Prostate gland (tissue), 2 donors: ENCODE measurements at regions not wholly inside any gene's neighbourhood (a gene's known extent, or its start where the extent isn't known, plus 50 kb on each side); places are given as distances from the start of the nearest gene placed in this dataset.

Source experiments
- DNase-seq: peaks from one replicate; pipeline ENCODE4 v3.0.0-alpha.2; 2019; ENCODE audit warnings: low spot score
- H3K27ac ChIP-seq, 2 donors: fragments of 200-600 bp; sonication (generic); 2 replicates each; pipeline ENCODE4 v1.5.1; 2017 to 2019
- H3K27me3 ChIP-seq: fragments of 200-600 bp; sonication (generic); replicated peaks from 2 replicates; pipeline ENCODE4 v1.5.1; 2019; ENCODE audit not compliant: insufficient read depth
- H3K36me3 ChIP-seq, 2 donors: fragments of 200-600 bp; sonication (generic); 1 replicate in 1 of 2; 2 replicates in 1 of 2; pipeline versions ENCODE4 v1.5.1 to v1.8.1; 2017 to 2019
- H3K4me1 ChIP-seq: fragments of 200-600 bp; sonication (generic); replicated peaks from 2 replicates; pipeline ENCODE4 v1.5.1; 2019
- H3K4me3 ChIP-seq, 2 donors: fragments of 200-600 bp; sonication (generic); 2 replicates each; pipeline ENCODE4 v1.5.1; 2017 to 2019
- H3K9me3 ChIP-seq: fragments of 200-600 bp; sonication (generic); 2 replicates; pipeline ENCODE4 v1.5.1; 2017
- POLR2A ChIP-seq: fragments of 450-650 bp; IDR thresholded peaks from one replicate; pipeline ENCODE4 v1.6.1; 2016; ENCODE audit warnings: antibody characterized with exemption, mild to moderate bottlenecking
- POLR2AphosphoS5 ChIP-seq: sonication (generic); formaldehyde crosslinking; IDR thresholded peaks from one replicate; pipeline ENCODE4 v1.6.1; 2017; ENCODE audit warnings: antibody characterized with exemption
- whole genome bisulfite sequencing: methylation state at CpG from one replicate; pipeline ENCODE4 v1.1.5; 2018; 5-methylcytosine and 5-hydroxymethylcytosine counted together
- intact Hi-C: fragments of 100-400 bp; cut with DNase I; formaldehyde crosslinking; loops from one replicate; pipeline ENCODE4 v1.14.2; 2022
- TF ChIP-seq, protein P1 (sequence below), 4 experiments: fragments of 200-600 bp in 2 of 4; fragments of 450-650 bp in 2 of 4; sonication (generic) in 2 of 4; IDR thresholded peaks; 1 replicate in 3 of 4; 2 replicates in 1 of 4; pipeline ENCODE4 v1.5.1; 2016 to 2019; ENCODE audit warnings: antibody characterized with exemption in 4 of 4, mild to moderate bottlenecking in 2 of 4, moderate library complexity in 2 of 4

DNA sequence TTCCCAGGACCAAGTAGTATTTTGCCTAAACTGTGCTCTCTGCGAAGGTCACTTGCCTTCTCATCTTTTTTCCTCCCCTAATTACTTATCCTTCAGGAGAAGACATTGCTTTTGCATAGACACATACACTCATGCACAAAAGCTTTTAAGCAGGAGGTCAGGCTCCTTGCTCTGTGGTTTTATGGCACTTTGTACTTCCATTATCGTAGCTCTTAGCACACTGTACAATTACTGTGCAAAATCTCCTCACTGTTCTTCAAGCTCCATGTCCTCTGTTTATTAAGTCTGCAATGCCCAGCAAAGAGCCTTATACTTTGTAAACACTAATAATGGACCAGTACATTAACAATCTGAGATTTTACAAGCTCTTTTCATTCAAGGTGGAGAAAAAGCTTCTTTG is 188.4 kb upstream of the GNPDA2 start:
- no peaks in the 10 kb centered on the region for H3K4me1 ChIP-seq
- no peak for DNase-seq
- 51% methylated on average over 2 of the region's 2 CpGs for WGBS
- no peaks in the 10 kb centered on the region for H3K27me3 ChIP-seq
- H3K4me3 ChIP-seq, result no peak overlapping the region
- no peak overlapping the region for H3K27ac ChIP-seq
- H3K9me3 ChIP-seq, result no peaks in the 10 kb centered on the region
- no peak for TF ChIP-seq POLR2AphosphoS5
- TF ChIP-seq, protein P1, sequence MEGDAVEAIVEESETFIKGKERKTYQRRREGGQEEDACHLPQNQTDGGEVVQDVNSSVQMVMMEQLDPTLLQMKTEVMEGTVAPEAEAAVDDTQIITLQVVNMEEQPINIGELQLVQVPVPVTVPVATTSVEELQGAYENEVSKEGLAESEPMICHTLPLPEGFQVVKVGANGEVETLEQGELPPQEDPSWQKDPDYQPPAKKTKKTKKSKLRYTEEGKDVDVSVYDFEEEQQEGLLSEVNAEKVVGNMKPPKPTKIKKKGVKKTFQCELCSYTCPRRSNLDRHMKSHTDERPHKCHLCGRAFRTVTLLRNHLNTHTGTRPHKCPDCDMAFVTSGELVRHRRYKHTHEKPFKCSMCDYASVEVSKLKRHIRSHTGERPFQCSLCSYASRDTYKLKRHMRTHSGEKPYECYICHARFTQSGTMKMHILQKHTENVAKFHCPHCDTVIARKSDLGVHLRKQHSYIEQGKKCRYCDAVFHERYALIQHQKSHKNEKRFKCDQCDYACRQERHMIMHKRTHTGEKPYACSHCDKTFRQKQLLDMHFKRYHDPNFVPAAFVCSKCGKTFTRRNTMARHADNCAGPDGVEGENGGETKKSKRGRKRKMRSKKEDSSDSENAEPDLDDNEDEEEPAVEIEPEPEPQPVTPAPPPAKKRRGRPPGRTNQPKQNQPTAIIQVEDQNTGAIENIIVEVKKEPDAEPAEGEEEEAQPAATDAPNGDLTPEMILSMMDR (IDR thresholded peaks at IDR 0.05), result no peak
- TF ChIP-seq POLR2A, result no peak
- intact Hi-C loops, result loop anchor here (10.0 kb wide), 1 partner anchor 150 kb away; no protein-coding TSS in a partner anchor
- H3K36me3 ChIP-seq, result no peaks in the 10 kb centered on the region

DNA sequence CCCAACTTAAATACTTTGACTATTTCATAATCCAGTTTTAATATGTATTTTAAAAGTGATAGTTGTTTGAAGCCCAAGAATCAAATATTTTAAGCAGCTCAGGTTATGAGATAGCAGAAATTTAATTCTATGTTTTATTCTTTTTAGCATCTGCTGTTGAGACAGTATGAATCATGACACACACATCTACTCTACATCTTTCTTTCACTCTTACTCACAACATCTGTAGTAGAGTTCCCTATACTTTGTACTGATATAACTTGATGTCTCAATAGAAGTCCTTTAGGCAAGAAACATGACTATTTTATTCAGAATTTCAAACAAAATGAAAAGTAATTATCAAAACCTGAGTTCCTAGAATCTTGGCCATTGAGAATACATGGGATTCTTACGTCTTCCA is 187.9 kb upstream of the GNPDA2 start:
- no peaks in the 10 kb centered on the region for H3K36me3 ChIP-seq
- no peak overlapping the region for H3K27ac ChIP-seq
- no peaks in the 10 kb centered on the region for H3K9me3 ChIP-seq
- no peaks in the 10 kb centered on the region for H3K4me1 ChIP-seq
- H3K27me3 ChIP-seq, result no peaks in the 10 kb centered on the region
- H3K4me3 ChIP-seq, result no peak overlapping the region
- intact Hi-C loops, result loop anchor here (10.0 kb wide), 1 partner anchor 149 kb away; no protein-coding TSS in a partner anchor
- TF ChIP-seq POLR2AphosphoS5 (no peak), POLR2A (no peak)
- TF ChIP-seq, protein P1 (IDR thresholded peaks at IDR 0.05), result no peak
- DNase-seq, result no peak
- 97% methylated on average over 1 of the region's 1 CpG for WGBS

DNA sequence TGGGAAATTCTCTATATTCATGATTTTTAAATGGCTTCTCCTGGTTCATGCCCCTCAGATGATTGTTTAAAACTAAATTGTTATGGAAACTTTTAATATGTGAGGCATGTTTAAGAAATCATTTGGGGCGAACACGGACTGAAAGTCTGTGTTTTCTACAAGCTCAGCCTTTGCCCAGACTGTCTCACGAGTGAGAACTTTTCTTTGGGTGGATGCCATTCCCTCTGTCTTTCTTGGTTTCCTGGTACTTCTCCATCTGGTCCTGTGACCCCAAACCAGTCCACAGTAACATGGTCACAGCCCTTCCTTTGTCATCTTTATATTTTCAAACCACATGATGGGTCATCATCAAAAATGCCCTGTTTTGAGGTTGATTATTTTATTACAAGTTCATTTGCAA is 186.6 kb upstream of the GNPDA2 start:
- Histone ChIP-seq H3K27me3 (no peaks in the 10 kb centered on the region), H3K4me3 (no peak overlapping the region), H3K36me3 (no peaks in the 10 kb centered on the region), H3K9me3 (no peaks in the 10 kb centered on the region), H3K4me1 (no peaks in the 10 kb centered on the region), H3K27ac (no peak overlapping the region)
- TF ChIP-seq, protein P1 (IDR thresholded peaks at IDR 0.05), result no peak
- TF ChIP-seq POLR2AphosphoS5, result no peak
- TF ChIP-seq POLR2A, result no peak
- 66% methylated on average over 3 of the region's 3 CpGs for WGBS
- intact Hi-C loops, result loop anchor here (10.0 kb wide), 1 partner anchor 148 kb away; no protein-coding TSS in a partner anchor
- DNase-seq, result no peak

DNA sequence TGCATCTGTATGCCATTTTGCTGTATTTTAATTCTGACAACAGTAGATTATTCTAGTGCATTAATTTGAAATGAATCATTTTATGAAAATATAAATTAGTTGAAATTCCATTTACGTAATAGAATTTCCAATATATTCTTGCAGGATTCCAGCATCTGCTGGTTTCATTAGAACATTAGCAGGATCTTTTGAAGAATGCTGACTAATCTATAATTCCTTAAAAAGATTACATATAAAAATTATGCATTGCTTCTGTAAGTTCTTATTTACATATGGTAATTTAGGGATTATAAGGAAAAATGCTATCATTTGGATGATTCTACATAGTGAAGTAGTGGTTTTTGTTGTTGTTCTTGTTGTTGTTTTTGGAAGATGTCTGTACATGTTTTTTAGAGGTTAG is 182.2 kb upstream of the GNPDA2 start:
- Histone ChIP-seq H3K27me3 (no peaks in the 10 kb centered on the region), H3K27ac (no peak overlapping the region), H3K4me1 (no peaks in the 10 kb centered on the region), H3K9me3 (no peaks in the 10 kb centered on the region), H3K36me3 (no peaks in the 10 kb centered on the region), H3K4me3 (no peak overlapping the region)
- TF ChIP-seq POLR2A (no peak), POLR2AphosphoS5 (no peak)
- TF ChIP-seq, protein P1 (IDR thresholded peaks at IDR 0.05), result no peak
- WGBS, result 96% methylated on average over 1 of the region's 1 CpG
- intact Hi-C loops, result no loop called here
- DNase-seq, result no peak

DNA sequence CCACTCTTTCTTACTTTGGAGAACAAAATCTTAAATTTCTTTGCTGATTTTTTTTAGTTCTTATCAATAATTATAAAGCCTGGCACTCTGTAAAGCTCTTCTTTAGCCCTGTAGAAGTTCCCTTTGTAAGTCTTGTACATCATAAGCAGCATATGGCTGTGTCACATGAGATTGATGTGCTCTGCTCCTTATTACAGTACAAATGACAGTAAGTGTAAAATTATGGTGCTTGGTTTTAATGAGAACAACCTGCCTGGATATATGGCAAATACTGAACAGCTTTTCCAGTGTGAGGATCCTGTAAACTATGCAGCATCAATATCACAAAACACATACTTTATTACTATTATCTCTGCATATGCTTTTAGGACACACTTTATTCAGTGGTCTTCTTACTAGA is 145.9 kb upstream of the GNPDA2 start:
- TF ChIP-seq POLR2A, result no peak
- TF ChIP-seq, protein P1 (IDR thresholded peaks at IDR 0.05), result no peak
- TF ChIP-seq POLR2AphosphoS5, result no peak
- Histone ChIP-seq H3K36me3 (no peaks in the 10 kb centered on the region), H3K27me3 (no peaks in the 10 kb centered on the region), H3K9me3 (no peaks in the 10 kb centered on the region), H3K27ac (no peak overlapping the region), H3K4me3 (no peak overlapping the region), H3K4me1 (no peaks in the 10 kb centered on the region)
- intact Hi-C loops, result no loop called here
- DNase-seq, result no peak
